NCI-H1417 (cell line): ENCODE measurements at regions not wholly inside any gene's neighbourhood (a gene's known extent, or its start where the extent isn't known, plus 50 kb on each side); places are given as distances from the start of the nearest gene placed in this dataset.
A peak's percentile ranks its signal among the peaks of the same experiment; 100 is the strongest.
"Not testable (repeated sequence)": the region's sequence is repeated elsewhere in the genome, so short reads cannot be mapped to it uniquely, and the experiment has no call there.

Experiments used
- DNase-seq, 3 experiments: peaks; one replicate each; lab custom pipeline; 2025; lab: John Stamatoyannopoulos, UW

DNA sequence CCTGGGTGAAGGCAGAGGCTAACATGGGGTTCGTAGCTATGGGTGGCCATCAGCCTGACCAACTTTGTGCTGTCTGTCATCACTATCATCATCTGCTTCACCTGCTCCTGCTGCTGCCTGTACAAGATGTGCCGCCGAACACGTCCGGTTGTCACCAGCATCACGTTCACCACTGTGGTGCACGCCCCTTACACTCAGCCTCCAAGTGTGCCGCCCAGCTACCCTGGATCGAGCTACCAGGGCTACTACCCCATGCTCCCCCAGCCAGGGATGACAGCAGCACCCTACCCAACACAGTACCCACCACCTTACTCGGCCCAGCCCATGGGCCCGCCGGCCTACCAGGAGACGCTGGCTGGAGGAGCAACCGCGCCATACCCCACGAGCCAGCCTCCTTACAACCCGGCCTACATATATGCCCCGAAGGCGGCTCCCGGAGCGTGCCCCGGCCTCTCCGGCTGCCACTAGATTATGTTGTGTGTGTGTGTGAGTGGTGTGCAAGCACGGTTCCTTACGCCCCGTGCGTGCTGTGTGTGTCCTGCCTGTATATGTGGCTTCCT, 213.4 kb upstream of the XIST start:
- DNase-seq = no peak

DNA sequence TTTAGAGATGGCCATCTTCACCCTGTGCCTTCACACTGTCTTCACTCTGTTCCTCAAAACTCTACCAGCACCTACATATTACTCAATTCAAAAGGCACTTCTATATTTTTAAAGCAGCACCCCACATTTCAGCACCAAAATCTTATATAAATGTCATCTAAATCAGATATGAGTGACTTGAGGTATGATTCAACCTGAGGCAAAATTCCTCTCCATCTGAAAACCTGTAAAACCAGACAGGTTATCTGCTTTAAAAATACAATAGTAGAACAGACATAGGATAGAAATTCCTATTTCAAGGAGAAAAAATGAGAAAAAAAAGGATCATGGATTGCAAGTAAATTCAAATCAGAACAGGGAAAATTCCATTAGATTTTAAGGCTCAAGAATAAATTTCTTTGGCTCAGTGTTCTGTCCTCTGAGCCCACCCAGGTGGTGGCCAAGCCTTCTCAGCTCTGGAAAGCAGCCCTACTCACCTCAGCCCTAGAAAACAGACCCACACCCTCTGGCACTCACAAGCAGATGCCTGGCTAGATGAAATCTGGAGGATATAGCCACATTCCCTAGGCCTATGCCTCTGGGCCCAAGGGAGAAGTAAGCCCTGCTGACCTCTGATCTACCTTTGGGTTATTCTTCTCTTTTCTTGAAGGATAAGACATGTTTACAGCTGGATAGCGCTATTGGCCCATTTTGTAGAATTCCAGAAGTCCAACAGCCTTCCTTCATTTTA, 211.1 kb upstream of the XIST start:
- DNase-seq = no peak

DNA sequence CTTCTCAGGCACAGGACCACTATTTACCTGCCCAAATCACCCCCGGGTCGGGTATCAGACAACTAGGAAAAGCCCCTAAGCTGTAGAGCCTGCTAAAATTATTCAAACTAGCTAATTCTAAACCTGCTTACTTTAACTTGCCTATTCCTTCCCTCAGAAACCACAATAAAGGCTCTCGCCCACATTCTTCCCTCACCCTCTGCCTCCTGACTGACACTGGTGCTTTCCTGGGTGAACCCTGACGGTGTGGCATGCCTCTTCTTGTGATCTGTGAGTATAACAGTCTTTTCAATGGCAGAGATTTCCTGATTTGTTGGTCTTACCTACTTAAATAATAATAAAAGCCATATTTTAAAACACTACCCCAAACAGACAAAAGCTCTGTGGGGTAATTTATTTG, 209.4 kb upstream of the XIST start:
- DNase-seq = no peak

DNA sequence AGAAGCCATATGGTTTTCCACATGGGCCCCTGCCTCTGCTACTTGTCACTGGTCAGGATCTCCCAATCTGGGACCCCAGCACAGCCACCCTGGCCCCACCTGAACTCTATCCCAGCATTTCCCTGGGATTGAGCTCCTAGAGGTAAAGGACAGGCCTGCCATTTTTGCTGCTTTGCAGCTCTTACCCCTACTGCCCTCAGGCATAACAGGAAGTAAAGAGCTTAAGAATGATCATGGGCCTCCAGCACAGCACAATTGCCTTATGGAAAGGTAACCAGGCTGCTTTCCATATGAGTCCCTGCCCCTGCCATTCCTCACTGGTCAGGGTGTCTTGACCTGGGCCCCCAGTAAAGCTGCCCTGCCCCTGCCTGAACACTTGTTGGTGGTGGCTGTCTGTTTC, 196.6 kb upstream of the XIST start:
- no peak for DNase-seq

DNA sequence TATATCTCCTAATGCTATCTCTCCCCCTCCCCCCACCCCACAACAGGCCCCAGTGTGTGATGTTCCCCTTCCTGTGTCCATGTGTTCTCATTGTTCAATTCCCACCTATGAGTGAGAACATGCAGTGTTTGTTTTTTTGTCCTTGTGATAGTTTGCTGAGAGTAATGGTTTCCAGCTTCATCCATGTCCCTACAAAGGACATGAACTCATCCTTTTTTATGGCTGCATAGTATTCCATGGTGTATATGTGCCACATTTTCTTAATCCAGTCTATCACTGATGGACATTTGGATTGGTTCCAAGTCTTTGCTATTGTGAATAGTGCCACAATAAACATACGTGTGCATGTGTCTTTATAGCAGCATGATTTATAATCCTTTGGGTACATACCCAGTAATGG, 181.6 kb upstream of the XIST start:
- DNase-seq = not testable (repeated sequence)

DNA sequence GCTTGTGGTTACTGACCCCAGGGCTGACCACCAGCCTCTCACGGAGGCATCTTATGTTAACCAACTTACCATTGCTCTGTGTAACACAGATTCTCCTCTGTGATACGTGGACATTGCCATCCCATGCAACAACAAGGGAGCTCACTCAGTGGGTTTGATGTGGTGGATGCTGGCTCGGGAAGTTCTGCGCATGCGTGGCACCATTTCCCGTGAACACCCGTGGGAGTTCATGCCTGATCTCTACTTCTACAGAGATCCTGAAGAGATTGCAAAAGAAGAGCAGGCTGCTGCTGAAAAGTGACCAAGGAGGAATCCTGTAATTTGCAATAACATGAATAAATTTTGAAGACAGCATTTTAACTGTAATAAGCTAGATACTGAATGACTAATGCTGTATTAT, 179.0 kb upstream of the XIST start:
- not testable (repeated sequence) for DNase-seq

DNA sequence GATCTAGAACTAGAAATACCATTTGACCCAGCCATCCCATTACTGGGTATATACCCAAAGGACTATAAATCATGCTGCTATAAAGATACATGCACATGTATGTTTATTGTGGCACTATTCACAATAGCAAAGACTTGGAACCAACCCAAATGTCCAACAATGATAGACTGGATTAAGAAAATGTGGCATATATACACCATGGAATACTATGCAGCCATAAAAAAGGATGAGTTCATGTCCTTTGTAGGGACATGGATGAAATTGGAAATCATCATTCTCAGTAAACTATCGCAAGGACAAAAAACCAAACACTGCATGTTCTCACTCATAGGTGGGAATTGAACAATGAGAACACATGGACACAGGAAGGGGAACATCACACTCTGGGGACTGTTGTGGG, 178.3 kb upstream of the XIST start:
- not testable (repeated sequence) for DNase-seq

DNA sequence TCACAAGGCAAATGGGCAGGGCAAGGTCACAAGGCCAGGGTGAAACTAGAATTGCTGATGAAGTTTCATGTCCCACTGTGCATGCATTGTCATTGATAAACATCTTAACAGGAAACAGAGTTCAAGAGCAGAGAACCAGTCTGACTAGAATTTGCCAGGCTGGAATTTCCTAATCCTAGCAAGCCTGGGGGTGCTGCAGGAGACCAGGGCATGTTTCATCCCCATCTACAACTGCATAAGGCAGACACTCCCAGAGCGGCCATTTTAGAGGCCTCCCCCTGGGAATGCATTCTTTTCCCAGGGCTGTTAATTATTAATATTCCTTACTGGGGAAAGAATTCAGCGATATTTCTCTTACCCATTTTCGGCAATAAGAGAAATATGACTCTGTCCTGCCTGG, 172.6 kb upstream of the XIST start:
- not testable (repeated sequence) for DNase-seq

DNA sequence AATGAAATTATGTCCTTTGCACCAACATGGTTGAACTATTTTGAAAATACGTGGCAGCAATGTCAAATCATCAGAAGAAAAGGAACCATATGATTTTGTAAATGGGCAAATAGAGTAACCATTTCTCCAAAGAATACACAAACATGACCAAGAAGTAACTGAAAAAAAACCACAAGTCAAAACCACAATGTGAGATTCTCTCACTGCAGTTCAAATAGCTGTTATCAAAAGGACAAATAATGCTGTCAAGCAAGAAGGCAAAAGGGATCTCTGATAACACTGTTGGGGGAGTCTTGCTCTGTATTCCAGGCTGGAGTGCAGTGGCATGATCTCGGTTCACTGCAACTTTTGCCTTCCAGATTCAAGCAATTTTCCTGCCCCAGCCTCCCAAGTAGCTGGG, 170.7 kb upstream of the XIST start:
- no peak for DNase-seq

DNA sequence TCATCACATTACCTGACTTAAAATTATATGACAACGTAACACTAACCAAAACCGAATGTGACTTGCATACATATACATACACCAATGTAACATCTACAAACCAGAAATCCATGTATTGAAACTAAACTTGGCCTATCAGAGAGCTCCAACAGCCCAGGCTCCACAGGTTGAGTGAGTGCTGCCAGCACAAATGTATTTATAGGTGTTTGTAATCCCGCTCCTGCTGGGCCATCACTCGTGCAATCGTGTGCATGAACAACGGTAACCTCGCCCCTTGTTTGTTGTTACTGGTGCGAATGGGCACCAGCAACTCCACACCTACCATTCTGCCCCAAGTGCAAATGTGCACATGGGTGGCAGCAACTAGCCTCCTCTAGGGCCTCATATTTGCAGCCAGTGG, 165.7 kb upstream of the XIST start:
- no peak for DNase-seq

DNA sequence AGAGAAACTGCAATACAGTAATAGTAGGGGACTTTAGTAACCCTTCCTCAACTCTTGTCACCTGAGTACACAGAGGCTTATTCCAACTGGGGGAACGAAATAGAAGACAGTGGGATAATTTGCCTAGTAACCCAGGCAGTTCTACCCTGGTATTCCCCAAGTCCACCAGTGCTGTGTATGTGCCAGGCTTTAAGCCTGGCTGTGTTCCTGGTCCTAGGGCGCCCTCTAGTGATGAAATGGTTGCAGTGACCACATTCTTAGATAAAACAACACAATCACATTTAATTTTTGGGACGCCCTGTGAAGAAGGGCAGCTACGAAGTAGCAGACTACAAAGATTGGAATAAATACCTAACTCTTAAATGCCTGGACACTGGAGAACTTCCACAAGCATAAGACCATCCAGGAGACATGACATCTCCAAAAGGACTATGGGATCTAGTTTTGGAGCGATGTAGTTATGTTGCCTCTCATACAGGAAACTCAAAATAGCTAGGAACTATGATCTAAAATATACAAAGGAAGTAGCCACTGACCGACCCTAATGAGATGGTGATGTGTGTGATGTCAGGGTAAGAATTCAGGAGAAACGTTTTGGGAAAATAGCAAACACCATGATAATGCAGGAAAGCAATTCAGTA, 163.0 kb upstream of the XIST start:
- DNase-seq = peak; percentile 46 to 88 (median 55)

DNA sequence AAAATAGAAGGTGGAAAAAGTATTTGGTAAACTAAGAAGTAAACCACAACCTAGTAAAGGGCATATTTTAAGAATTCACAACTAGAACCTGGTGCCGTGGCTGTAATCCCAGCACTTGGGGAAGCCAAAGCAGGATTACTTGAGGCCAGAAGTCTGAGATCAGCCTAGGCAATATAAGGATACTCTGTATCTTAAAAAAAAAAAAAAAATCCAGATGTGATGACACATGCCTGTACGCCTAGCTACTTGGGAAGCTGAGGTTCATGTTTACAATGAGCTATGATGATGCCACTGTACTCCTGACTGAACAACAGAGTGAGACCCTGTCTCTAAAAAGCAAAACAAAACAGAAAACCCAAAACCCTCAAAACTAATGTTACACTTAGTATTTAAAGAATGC, 156.5 kb upstream of the XIST start:
- no peak for DNase-seq

DNA sequence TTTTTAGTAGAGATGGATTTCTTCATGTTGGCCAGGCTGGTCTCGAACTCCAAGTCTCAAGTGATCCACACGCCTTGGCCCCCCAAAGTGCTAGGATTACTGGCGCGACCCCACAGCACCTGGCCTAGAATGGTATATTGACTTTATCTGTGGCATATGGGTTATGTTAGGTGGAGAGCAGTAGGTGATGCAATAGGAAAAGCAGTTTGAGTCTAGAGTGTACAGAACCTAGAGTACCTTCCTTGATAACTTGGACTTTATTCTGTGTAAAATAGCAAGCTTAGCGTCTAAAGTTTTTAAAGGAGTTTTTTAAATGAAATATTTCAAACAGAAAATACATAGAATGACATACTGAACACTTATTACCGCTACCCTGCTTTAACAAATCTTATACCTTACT, 139.5 kb upstream of the XIST start:
- no peak for DNase-seq

DNA sequence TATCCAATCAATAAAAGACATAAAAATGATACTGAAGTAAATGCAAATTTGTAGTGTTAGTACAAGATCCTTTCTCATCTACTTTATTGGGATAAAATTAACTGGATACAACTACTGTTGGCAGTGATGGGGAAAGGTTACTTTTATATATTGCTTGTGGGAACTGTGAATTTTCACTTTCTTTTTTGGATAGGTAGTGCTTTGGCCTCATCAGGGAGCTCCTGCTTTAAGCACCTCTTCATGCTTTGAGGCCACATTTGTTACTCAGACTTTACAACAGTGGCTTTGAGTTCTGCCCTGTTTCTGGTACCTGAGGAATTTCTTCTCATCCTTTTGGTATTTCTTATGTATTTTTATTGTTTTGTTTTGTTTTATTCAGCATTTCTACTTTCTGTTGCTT, 134.7 kb upstream of the XIST start:
- peak in 1 of 3 experiments; percentile 12 for DNase-seq

DNA sequence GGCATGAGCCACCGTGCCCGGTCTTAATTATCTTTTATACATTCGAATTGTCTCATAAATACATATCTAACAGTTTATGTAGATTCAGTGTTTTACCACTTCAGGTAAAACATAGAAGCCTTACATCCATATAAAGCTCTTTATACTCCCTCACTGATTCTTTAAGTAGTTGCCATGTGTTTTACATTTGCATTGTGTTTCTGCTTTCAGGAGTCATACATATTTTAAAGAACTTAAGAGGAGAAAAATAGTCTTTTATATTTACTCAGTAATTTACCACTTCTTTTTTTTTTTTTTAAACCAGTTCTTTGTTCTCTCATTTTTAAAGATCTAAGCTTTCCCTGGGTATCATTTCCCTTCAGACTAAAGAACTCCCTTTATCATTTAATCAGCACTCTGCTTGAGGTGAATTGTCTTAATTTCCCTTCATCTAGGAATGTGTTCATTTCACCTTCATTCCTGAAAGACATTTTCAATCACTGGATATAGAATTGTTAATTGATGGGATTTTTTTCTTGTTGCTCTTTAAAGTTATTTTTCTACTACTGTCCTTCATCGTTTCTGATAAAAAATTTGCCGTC, 127.1 kb upstream of the XIST start:
- DNase-seq = no peak

DNA sequence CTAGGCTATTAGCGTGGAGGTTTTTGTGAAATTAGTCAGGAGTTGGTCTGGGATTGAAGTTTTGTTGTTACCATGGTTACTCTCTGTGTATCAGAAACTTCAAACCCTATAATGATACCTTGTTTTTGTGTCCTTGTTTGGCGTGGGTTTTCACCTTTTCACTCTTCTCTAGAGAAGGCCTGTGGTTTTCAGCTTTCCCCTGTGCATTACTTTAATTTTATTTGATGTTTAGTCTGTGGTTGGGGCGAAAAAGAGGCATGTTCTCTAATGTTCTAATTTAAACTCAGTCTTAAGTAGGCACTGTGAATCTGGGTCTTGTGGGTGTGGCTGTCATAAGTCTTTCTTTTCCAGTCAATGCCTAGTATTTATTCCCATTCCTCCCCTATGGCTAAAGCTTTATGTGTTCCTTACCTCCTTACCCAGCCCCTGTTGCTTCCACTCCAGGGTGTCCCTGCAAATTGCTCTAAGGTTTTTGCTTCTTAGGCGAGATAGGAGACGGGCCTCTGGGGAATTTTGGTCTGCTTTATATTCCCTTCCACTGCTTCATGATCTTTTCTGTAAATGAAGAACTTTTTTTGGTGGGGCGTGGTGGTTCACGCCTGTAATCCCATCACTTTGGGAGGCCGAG, 125.1 kb upstream of the XIST start:
- no peak for DNase-seq

DNA sequence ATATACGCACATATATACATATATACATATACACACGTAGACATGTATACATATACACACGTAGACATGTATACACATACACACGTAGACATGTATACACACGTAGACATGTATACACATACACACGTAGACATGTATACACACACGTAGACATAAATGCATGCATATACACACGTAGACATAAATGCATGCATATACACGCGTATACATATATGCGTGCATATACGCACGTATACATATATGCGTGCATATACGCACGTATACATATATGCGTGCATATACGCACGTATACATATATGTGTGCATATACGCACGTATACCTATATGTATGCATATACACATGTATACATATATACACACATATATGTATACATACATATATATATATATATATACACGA, 114.9 kb upstream of the XIST start:
- DNase-seq = not testable (repeated sequence)

DNA sequence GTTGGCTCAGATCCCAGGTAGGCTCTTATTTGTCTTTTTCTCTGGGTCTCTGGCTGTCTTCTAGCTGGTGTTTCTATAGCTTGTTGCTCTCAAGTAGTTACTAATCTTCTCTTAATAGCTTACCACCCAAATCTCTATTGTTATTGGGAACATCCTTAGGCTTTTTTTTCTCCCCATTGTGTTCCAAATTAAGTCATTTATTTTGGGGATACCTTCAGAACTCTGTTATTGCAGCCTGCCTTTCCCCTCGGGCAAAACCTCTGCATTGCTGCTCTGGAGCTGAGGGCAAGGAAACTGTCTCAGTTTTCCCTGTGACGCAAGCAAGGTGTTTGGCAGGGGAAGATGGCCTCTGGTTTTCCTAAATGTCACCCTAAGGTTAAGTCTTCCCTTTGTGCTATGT, 113.3 kb upstream of the XIST start:
- DNase-seq = no peak

DNA sequence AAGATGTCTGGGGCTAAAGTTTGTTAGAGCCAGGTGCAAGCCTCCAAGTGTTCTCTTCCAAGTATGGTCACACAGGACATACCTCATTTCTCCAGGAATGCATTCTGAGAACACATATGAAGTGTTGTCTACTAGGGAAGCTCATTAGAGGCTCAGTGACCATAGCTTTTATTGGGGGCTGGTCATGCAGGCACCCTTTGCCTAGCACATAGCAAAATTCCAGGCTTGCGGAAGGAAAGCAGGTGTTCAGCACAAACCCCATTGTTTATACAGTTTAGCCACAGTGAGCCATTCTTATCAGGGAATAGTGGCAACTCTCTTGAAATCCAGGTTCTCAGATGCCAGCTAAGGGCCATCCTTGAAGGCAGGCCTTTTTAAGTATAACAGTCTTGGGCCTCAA, 112.1 kb upstream of the XIST start:
- DNase-seq = no peak

DNA sequence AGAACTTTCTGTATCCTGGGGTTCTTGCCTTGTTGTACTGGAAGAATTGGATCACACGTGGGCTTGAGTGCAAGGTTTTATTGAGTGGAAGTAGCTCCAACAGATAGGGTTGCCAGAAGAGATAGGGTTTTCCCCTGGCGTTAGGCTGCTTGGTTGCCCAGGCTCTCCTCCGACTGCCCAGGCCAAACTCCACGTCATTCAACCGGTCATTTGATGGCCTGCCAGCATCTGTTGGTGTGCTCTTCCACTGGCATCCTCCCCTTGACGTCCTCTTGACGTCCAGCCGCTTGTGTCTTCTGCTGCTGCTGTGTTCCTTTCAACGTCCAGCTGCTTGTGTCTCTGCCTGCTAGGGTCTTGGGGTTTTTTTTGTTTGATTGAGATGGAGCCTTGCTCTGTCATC, 111.2 kb upstream of the XIST start:
- DNase-seq = no peak

DNA sequence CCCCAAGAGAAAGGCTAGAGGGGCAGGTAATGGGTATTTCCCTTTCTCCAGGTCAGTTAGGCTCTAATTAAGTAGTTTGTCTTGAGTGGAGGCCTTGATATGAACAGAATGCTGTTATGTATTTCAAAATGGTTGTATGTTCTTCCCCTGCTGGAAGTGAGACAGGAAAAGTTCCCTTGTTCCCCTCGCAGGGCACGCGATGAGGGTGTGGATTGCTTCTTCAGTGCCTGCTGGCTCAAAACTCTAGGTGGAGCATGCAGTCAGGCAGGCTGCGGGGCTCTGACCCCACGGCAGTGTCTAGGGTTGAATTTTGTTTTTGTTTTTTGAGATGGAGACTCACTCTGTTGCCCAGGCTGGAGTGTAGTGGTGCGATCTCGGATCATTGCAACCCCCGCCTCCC, 110.4 kb upstream of the XIST start:
- DNase-seq = no peak

DNA sequence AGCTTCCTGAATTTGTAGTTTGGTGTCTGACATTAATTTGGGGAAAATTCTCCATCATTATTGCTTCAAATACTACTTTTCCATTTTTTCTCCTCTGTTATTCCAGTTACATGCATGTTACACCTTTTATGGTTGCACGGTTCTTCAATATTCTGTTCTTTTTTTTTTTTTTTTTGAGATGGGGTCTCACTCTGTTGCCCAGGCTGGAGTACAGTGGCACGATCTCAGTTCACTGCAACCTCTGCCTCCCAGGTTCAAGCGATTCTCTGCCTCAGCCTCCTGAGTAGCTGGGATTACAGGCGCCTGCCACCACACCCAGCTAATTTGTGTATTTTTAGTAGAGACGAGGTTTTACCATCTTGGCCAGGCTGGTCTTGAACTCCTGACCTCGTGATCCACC, 109.4 kb upstream of the XIST start:
- DNase-seq = not testable (repeated sequence)

DNA sequence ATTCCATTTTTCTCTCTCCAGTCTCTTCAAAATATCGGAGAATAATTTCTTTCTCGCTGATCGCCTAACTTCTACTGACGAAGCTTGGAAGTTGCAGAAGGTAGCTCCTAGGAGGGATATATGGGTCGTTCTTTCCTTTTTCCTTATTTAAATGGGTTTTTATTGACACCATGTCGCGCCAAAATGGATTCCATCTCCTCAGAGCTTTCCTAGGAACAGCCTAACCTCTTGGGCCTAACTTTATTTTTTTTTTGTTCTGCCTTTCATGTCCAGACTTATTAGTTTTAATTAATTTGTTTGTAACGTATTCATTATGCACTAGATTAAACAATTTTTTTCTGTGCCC, 92.0 kb upstream of the XIST start:
- no peak for DNase-seq
